Upper lobe of left lung (tissue), 4 donors: ENCODE measurements at regions not wholly inside any gene's neighbourhood (a gene's known extent, or its start where the extent isn't known, plus 50 kb on each side); places are given as distances from the start of the nearest gene placed in this dataset.

ENCODE experiments used
- POLR2A ChIP-seq, 4 donors: fragments of 450-650 bp; IDR thresholded peaks; one replicate each; pipeline ENCODE4 v1.5.1; 2016 to 2017; ENCODE audit warnings: antibody characterized with exemption in 4 of 4, mild to moderate bottlenecking in 2 of 4
- POLR2AphosphoS5 ChIP-seq, 2 donors: sonication (generic); formaldehyde crosslinking; IDR thresholded peaks; one replicate each; pipeline ENCODE4 v1.5.1; 2017; ENCODE audit warnings: antibody characterized with exemption in 2 of 2
- TF ChIP-seq, protein P1 (sequence below), 6 experiments: fragments of 450-650 bp in 4 of 6; fragments of 200-600 bp in 2 of 6; sonication (generic) in 2 of 6; IDR thresholded peaks; one replicate each; pipeline ENCODE4 v1.5.1; 2016 to 2019; ENCODE audit warnings: antibody characterized with exemption in 6 of 6

DNA sequence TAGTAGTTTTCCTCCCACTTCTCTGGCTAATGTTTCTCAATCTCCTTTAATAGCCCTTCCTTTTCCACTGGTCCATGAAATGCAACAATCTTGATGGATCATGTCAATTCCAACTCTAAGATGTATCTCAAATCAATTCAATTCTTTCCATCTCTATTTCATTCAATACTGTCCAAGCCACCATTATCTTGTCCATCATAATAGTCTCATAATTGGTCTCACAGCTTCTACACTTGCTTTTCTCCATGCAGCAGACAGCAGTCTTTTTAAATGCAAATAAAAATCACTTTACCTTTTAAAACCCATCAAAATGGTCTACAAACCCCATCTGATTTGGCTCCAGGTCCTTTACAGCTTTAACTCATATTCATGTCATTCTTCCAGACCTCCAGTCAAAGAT, 226.6 kb downstream of the EPHA4 start:
- TF ChIP-seq POLR2AphosphoS5 (IDR thresholded peaks at IDR 0.05) (no peak), POLR2A (IDR thresholded peaks at IDR 0.05) (no peak)
- TF ChIP-seq, protein P1, sequence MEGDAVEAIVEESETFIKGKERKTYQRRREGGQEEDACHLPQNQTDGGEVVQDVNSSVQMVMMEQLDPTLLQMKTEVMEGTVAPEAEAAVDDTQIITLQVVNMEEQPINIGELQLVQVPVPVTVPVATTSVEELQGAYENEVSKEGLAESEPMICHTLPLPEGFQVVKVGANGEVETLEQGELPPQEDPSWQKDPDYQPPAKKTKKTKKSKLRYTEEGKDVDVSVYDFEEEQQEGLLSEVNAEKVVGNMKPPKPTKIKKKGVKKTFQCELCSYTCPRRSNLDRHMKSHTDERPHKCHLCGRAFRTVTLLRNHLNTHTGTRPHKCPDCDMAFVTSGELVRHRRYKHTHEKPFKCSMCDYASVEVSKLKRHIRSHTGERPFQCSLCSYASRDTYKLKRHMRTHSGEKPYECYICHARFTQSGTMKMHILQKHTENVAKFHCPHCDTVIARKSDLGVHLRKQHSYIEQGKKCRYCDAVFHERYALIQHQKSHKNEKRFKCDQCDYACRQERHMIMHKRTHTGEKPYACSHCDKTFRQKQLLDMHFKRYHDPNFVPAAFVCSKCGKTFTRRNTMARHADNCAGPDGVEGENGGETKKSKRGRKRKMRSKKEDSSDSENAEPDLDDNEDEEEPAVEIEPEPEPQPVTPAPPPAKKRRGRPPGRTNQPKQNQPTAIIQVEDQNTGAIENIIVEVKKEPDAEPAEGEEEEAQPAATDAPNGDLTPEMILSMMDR (IDR thresholded peaks at IDR 0.05): no peak
